SU-DHL-6 (cell line): ENCODE measurements at regions not wholly inside any gene's neighbourhood (a gene's known extent, or its start where the extent isn't known, plus 50 kb on each side); places are given as distances from the start of the nearest gene placed in this dataset.

ENCODE experiments used
- CTCF ChIP-seq: fragments of 200-600 bp; sonication (generic); IDR thresholded peaks from one replicate; pipeline ENCODE4 v1.5.1; 2017; ENCODE audit warnings: antibody characterized with exemption, mild to moderate bottlenecking, low read length, moderate library complexity; ENCODE audit not compliant: insufficient read depth, poor library complexity, severe bottlenecking
- EZH2phosphoT487 ChIP-seq: fragments of 200-600 bp; sonication (generic), shearing (Covaris generic); conservative IDR thresholded peaks from 2 replicates; pipeline ENCODE4 v1.6.1; 2018; ENCODE audit warnings: mild to moderate bottlenecking, antibody characterized with exemption, low read length, moderate library complexity, mixed read lengths

GRCh38 chr5:91867799-91868198, 484.7 kb upstream of the ARRDC3 start:
- no peak for TF ChIP-seq CTCF
- TF ChIP-seq EZH2phosphoT487: no peak
